ENCODE measurements at regions not wholly inside any gene's neighbourhood (a gene's known extent, or its start where the extent isn't known, plus 50 kb on each side); places are given as distances from the start of the nearest gene placed in this dataset.

DNA sequence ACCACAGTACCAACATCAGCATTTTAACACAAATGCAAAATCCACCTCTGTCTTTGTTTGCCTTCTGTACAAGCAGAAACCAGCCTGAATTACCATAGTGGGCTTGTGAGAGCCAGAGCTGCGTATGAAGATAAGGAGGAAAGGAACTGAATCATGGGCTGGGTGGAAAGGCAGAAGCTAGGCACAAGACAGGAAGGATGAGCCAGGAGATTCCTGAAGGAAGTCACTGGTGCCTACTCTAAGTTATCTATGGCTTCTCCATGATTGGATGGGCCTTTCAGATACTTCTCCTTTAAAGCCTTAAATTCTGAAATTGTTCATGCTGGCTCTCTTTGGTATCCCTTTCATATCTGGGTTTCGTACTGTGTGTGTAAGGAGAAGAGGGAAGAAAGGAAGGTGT lies 140.6 kb downstream of the LCA5 start:
- no peak for TF ChIP-seq EP300 (IDR thresholded peaks at IDR 0.05; ENCODE audit: borderline replicate concordance in 1 of 2, low read depth in 1 of 2, low read length in 1 of 2)
- TF ChIP-seq, protein P1, sequence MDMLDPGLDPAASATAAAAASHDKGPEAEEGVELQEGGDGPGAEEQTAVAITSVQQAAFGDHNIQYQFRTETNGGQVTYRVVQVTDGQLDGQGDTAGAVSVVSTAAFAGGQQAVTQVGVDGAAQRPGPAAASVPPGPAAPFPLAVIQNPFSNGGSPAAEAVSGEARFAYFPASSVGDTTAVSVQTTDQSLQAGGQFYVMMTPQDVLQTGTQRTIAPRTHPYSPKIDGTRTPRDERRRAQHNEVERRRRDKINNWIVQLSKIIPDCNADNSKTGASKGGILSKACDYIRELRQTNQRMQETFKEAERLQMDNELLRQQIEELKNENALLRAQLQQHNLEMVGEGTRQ (IDR thresholded peaks at IDR 0.05; ENCODE audit: borderline replicate concordance, low read depth, low read length), result no peak
- TF ChIP-seq, protein P2, sequence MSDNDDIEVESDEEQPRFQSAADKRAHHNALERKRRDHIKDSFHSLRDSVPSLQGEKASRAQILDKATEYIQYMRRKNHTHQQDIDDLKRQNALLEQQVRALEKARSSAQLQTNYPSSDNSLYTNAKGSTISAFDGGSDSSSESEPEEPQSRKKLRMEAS (IDR thresholded peaks at IDR 0.05; ENCODE audit: low read depth), result no peak
- Histone ChIP-seq H3K79me2 (ENCODE audit: insufficient read depth) (no peaks in the 10 kb centered on the region), H3F3A (replicated peaks; ENCODE audit: insufficient read depth) (no peaks in the 10 kb centered on the region), H3K9me2 (no peaks in the 10 kb centered on the region), H3K4me1 (ENCODE audit: control insufficient read depth in 1 of 2, insufficient read depth in 2 of 2, low read depth in 1 of 2, low read length in 1 of 2) (no peaks in the 10 kb centered on the region; a peak in 1 of 4 replicates), H3K4me3 (ENCODE audit: low read depth in 2 of 2, low read length in 1 of 2) (no peak overlapping the region), H3K9me3 (no peaks in the 10 kb centered on the region), H3K27ac (ENCODE audit: low read depth in 2 of 2, low read length in 1 of 2) (no peak overlapping the region), H2AFZ (ENCODE audit: low read depth) (no peak overlapping the region), H3K36me3 (replicated peaks in 1 of 2; ENCODE audit: control insufficient read depth in 1 of 2, insufficient read depth in 2 of 2, low read length in 1 of 2) (no peaks in the 10 kb centered on the region), H3K9ac (no peak overlapping the region), H4K20me1 (ENCODE audit: insufficient read depth) (no peaks in the 10 kb centered on the region), H3K27me3 (ENCODE audit: insufficient read depth) (no peaks in the 10 kb centered on the region), H3K4me2 (no peak overlapping the region)
- no peak for DNase-seq
- WGBS (ENCODE audit: low lambda C conversion rate), result 52% methylated on average over 2 of the region's 2 CpGs
- CTCF ChIA-PET, result interaction anchor here (1.5 kb wide), 1 partner anchor 12 kb away, joined by 5 read pairs; no protein-coding TSS in a partner anchor
- POLR2A ChIA-PET, result no interaction called here

DNA sequence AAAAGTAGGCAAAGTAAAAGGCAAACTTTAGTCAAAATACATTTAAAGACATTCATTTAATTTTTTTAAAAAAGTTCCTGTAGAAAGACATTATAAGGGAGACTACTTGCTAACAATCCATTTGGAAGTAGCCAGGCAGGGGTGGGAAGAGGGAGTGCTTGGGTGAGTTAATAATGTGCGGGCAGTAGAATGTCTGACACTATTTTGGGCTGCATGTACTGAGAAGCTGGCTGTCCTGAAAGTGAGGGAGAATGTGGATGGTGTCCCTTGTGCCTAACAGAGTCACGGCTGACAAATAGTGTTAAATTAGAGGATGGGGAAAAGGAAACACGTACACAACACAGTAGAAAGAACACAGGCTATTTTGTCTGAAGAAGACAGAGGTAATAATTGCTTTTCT lies 142.5 kb downstream of the LCA5 start:
- WGBS (ENCODE audit: low lambda C conversion rate), result 26% methylated on average over 3 of the region's 3 CpGs
- no peak overlapping the region for H3K4me3 ChIP-seq (ENCODE audit: low read depth in 2 of 2, low read length in 1 of 2)
- CTCF ChIA-PET, result no interaction called here

More for the DNA sequence above, 142.5 kb downstream of the LCA5 start:
- TF ChIP-seq RFX5 (IDR thresholded peaks at IDR 0.05; ENCODE audit: low read length) (no peak), GABPA (IDR thresholded peaks at IDR 0.05; ENCODE audit: low read depth) (no peak), SMC3 (IDR thresholded peaks at IDR 0.05; ENCODE audit: low read depth, low read length) (no peak), NRF1 (IDR thresholded peaks at IDR 0.05; ENCODE audit: low read depth, low read length) (no peak), GATA2 (CRISPR knock-in tag; IDR thresholded peaks at IDR 0.05) (no peak), POLR2AphosphoS5 (IDR thresholded peaks at IDR 0.05; ENCODE audit: low read depth, low read length) (no peak), TAF1 (IDR thresholded peaks at IDR 0.05; ENCODE audit: borderline replicate concordance, low read depth, low read length) (no peak), ELF1 (IDR thresholded peaks at IDR 0.05) (no peak), EP300 (IDR thresholded peaks at IDR 0.05; ENCODE audit: borderline replicate concordance in 1 of 2, low read depth in 1 of 2, low read length in 1 of 2) (no peak), CHD2 (IDR thresholded peaks at IDR 0.05; ENCODE audit: low read length, partially characterized antibody) (no peak), FOXM1 (IDR thresholded peaks at IDR 0.05; ENCODE audit: low read depth) (no peak), TCF12 (IDR thresholded peaks at IDR 0.05) (no peak), FOXJ3 (CRISPR knock-in tag; IDR thresholded peaks at IDR 0.05) (no peak), RCOR1 (IDR thresholded peaks at IDR 0.05; ENCODE audit: low read length) (no peak), RAD21 (IDR thresholded peaks at IDR 0.05; ENCODE audit: low read length) (no peak)
- TF ChIP-seq, protein P2 (IDR thresholded peaks at IDR 0.05; ENCODE audit: low read depth), result no peak
- TF ChIP-seq, protein P3, sequence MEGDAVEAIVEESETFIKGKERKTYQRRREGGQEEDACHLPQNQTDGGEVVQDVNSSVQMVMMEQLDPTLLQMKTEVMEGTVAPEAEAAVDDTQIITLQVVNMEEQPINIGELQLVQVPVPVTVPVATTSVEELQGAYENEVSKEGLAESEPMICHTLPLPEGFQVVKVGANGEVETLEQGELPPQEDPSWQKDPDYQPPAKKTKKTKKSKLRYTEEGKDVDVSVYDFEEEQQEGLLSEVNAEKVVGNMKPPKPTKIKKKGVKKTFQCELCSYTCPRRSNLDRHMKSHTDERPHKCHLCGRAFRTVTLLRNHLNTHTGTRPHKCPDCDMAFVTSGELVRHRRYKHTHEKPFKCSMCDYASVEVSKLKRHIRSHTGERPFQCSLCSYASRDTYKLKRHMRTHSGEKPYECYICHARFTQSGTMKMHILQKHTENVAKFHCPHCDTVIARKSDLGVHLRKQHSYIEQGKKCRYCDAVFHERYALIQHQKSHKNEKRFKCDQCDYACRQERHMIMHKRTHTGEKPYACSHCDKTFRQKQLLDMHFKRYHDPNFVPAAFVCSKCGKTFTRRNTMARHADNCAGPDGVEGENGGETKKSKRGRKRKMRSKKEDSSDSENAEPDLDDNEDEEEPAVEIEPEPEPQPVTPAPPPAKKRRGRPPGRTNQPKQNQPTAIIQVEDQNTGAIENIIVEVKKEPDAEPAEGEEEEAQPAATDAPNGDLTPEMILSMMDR (IDR thresholded peaks at IDR 0.05), result no peak
- TF ChIP-seq, protein P4, sequence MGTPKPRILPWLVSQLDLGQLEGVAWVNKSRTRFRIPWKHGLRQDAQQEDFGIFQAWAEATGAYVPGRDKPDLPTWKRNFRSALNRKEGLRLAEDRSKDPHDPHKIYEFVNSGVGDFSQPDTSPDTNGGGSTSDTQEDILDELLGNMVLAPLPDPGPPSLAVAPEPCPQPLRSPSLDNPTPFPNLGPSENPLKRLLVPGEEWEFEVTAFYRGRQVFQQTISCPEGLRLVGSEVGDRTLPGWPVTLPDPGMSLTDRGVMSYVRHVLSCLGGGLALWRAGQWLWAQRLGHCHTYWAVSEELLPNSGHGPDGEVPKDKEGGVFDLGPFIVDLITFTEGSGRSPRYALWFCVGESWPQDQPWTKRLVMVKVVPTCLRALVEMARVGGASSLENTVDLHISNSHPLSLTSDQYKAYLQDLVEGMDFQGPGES (IDR thresholded peaks at IDR 0.05; ENCODE audit: low read depth, low read length), result no peak
- TF ChIP-seq, protein P5, sequence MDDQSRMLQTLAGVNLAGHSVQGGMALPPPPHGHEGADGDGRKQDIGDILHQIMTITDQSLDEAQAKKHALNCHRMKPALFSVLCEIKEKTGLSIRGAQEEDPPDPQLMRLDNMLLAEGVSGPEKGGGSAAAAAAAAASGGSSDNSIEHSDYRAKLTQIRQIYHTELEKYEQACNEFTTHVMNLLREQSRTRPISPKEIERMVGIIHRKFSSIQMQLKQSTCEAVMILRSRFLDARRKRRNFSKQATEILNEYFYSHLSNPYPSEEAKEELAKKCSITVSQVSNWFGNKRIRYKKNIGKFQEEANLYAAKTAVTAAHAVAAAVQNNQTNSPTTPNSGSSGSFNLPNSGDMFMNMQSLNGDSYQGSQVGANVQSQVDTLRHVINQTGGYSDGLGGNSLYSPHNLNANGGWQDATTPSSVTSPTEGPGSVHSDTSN (IDR thresholded peaks at IDR 0.05), result no peak
- H3K27me3 ChIP-seq (ENCODE audit: insufficient read depth), result no peaks in the 10 kb centered on the region
- H3K27ac ChIP-seq (ENCODE audit: low read depth in 2 of 2, low read length in 1 of 2), result no peak overlapping the region
- H3K36me3 ChIP-seq (replicated peaks in 1 of 2; ENCODE audit: control insufficient read depth in 1 of 2, insufficient read depth in 2 of 2, low read length in 1 of 2), result no peaks in the 10 kb centered on the region
- H4K20me1 ChIP-seq (ENCODE audit: insufficient read depth), result no peaks in the 10 kb centered on the region
- H3K9me3 ChIP-seq, result no peaks in the 10 kb centered on the region
- POLR2A ChIA-PET, result no interaction called here
- H3K79me2 ChIP-seq (ENCODE audit: insufficient read depth), result no peaks in the 10 kb centered on the region
- no peaks in the 10 kb centered on the region for H3K4me1 ChIP-seq (ENCODE audit: control insufficient read depth in 1 of 2, insufficient read depth in 2 of 2, low read depth in 1 of 2, low read length in 1 of 2)
- DNase-seq, result no peak
- H3F3A ChIP-seq (replicated peaks; ENCODE audit: insufficient read depth), result no peaks in the 10 kb centered on the region
- no peaks in the 10 kb centered on the region for H3K9me2 ChIP-seq
- no peak overlapping the region for H3K4me2 ChIP-seq
- H3K9ac ChIP-seq, result no peak overlapping the region
- H2AFZ ChIP-seq (ENCODE audit: low read depth), result no peak overlapping the region

Measured in SK-N-SH (cell line).